GM21529 (cell line): ENCODE measurements at regions not wholly inside any gene's neighbourhood (a gene's known extent, or its start where the extent isn't known, plus 50 kb on each side); places are given as distances from the start of the nearest gene placed in this dataset.
A peak's percentile ranks its signal among the peaks of the same experiment; 100 is the strongest.
"Not testable (repeated sequence)": the region's sequence is repeated elsewhere in the genome, so short reads cannot be mapped to it uniquely, and the experiment has no call there.

Source experiments
- ATAC-seq: cut with Tn5 transposase; IDR thresholded peaks from one replicate; pipeline ENCODE4 v1.9.1; 2021; ENCODE audit not compliant: unreplicated experiment

DNA sequence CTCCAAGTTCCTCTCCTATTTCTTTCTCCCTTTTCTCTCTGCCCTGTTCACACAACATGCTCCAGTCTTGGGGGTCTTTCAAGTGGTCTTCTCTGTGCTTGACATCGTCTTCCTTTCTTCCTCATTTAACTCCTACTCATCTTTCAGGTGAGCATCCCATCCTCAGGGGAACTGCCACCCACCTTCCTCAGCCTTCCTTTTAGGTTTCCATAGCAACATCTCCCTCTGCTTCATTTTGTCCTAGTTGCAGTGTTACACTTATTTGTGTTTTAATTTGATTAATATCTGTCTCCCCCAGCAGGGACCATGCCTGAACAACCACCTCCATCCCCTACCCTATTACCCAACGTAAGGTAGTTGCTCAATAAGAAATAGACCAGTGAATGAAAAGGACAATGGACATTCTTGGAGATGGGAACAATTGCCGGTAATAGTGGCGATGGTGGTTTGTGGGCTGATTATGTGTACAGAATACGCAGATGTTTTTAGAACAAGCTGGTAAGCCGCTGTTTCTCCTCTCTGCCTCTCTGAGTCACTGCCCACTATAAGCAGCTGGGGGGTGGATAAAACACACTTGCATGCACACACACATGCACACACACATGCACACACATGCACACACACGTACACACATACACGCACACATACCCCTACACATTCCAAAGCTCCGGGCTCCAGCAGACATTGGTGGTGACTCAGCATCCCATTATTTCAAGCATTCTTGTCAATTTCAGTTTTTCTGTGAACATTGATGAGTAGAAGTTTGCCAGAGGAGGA, 251.6 kb downstream of the GATA3 start:
- no peak for ATAC-seq

DNA sequence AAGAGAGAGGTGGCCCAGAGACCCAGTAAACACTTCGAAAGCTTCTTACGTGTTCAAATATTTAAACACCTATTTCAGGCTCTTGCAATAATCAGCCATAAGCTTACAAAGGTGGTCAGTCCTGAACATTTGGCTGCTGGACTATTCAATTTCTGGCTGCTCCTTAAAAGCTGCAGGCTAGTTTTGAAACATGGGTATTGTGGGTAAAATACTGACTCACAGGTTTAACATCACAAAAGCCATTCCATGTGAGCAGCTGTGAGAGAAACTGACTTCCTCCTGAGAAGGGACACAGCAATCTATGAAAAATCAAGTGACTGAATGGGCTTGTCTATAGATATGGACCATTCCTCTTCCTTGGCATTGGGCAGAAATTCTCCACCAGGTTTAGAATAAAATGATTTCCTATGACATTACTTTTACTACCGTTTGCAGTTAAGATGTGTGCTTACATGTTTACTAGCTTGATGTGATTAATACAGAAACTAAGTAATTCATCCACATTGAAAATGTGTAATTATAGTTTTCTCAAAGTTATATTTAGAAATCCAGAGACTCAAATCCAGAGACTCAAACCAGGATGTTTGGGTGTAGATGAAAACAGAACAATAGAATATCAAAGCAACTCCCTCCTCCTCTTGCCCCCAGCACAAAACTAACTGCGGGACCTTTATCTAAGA, 252.3 kb downstream of the GATA3 start:
- no peak for ATAC-seq

GRCh38 chr10:8310930-8311329, 256.4 kb downstream of the GATA3 start:
- no peak for ATAC-seq

- no peak for ATAC-seq
These were observed 257.1 kb downstream of the GATA3 start for GRCh38 chr10:8311526-8312070.

DNA sequence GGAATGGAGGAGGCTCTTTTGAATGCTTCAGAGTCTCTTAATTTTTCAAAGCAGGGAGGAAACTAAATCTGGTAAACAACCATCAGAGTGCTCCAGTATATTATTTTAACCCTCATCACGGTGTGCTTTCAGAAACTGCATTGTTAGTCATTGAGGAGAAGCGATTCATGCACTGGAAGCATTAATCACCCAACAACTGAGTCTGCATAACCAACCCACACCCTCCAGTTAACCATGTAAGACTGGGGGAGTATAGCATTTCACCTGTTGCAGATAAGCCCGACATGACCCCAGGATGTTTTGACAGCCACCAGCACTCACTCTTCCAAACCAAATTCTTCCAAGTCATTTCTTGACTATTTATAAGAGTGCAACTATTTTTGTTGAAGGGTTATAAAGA, 257.6 kb downstream of the GATA3 start:
- ATAC-seq = no peak

- no peak for ATAC-seq
These were observed 258.3 kb downstream of the GATA3 start for GRCh38 chr10:8312781-8313180.

DNA sequence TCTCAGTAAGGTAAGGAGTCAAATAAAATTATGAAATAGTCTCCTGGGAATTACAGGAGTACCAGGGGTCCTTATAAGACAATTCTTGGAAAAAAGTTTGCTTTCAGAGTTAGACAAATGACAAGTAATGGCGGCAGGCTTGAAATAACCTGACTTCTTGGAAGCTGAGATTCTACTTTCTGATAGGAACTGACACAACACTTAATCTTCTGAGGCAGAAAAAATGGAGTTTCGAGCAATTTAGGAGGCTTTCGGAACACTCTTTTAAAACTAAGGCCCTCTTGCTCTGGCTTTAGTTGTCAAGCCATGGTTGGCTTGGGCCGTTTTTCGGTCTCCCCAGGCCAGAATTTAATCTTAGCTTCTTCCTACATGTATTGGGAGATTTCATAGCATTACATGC, 260.0 kb downstream of the GATA3 start:
- ATAC-seq = no peak

DNA sequence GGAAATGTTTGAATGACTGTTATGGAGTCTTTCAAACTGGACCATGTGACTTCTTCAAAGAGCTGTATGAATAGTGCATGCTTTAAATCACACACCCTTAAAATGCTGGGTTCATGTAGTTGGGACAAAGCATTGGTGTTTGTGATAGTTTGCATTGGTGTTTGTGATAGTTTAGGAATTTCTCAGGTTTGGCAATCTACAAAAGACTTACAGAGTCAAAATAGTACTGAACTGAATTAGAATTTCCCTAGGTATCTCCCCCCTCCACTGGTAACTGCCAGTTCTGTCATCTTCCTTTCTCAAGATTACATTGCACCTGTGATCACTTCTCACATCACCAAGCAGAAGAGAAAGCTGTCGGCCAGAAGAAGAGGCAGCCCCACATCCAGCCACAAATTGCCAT, 261.1 kb downstream of the GATA3 start:
- ATAC-seq = no peak

GRCh38 chr10:8316284-8316683, 261.8 kb downstream of the GATA3 start:
- no peak for ATAC-seq

DNA sequence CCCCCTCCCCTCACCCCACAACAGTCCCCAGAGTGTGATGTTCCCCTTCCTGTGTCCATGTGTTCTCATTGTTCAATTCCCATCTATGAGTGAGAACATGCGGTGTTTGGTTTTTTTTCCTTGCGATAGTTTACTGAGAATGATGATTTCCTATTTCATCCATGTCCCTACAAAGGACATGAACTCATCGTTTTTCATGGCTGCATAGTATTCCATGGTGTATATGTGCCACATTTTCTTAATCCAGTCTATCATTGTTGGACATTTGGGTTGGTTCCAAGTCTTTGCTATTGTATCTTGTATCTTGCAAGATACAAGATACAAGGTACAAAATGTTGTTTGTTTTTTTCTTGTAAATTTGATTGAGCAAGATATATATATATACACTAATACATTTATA, 263.9 kb downstream of the GATA3 start:
- ATAC-seq = not testable (repeated sequence)

DNA sequence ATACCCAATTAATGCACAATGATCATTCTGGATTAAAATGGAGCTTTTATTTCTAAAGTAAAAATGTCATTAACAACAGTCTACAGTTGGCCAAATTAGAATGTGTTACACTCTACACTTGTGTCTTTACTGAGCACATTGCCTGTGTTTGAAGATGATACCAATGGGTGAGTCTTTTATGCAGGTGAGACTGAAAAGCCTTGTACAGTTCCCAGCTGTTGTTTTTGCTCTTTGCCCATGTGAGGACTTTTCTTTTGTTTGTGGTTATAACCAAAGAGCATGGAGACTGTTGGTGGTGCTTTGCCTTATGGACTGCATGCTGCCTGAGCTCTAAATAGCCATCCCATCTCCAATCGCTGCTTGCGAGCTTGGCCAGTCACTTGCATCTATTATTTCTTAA, 264.5 kb downstream of the GATA3 start:
- ATAC-seq = no peak

DNA sequence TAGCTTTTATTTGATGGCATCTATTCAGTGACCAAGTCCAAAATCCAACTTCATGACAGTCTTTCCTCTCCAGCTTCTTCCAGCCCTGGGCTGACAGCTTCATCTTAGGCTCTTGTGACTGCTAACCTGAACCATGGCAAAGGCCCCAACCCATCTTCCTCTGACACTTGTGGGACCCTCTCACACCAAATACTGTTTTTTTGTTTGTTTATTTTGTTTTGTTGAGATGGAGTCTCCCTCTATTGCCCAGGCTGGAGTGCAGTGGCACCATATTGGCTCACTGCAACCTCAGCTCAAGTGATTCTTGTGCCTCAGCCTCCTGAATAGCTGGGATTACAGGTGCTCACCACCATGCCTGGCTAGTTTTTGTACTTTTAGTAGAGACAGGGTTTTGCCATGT, 265.2 kb downstream of the GATA3 start:
- ATAC-seq = no peak

DNA sequence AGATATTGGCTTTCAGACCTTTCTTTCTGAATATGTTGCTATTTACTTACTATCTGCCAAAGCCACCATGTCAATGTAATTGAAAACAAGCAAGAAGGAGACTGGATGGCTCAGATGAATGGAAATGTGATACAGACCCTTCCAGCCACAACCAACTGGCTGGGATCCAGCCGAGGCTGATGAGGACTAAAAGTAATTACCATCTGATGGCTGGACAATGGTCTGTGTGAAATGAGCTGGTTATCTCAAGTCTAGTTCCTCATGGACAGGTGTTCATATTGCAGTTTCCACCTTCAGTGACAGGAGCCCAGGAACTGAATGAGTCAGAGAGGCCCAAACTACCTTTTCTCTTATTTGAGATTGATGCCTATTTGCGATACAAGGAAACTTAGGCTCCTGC, 267.5 kb downstream of the GATA3 start:
- no peak for ATAC-seq

DNA sequence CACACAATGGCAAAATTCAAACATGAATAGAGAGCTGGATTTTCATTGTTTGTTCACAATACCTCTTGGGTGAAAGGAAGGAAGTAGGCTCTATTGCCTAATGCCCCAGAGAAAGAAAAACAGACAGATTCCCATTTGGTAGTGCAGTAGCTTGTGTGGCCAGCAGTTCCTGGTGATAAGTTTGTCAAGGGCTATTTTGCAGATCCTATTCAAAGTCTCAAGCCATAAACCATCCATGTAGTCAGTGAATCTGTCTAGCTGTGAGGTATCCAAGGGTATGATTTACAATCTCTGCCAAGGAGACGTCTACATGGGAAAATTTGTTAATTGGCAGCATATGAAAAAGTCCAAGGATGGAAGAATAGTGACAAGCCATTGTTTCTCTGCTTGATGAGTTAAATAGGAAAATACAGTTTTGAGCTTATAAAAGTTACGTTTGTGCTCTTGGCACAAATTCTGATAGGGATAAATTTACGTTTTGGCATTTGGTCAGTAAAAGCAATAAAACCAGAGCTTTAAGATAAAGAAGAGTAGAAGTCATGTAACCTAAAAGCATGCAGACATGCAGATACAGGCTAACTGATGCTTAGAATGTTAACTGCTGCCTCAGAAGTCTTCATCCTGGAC, 269.1 kb downstream of the GATA3 start:
- ATAC-seq = no peak

GRCh38 chr10:8325024-8325980, 270.8 kb downstream of the GATA3 start:
- no peak for ATAC-seq

DNA sequence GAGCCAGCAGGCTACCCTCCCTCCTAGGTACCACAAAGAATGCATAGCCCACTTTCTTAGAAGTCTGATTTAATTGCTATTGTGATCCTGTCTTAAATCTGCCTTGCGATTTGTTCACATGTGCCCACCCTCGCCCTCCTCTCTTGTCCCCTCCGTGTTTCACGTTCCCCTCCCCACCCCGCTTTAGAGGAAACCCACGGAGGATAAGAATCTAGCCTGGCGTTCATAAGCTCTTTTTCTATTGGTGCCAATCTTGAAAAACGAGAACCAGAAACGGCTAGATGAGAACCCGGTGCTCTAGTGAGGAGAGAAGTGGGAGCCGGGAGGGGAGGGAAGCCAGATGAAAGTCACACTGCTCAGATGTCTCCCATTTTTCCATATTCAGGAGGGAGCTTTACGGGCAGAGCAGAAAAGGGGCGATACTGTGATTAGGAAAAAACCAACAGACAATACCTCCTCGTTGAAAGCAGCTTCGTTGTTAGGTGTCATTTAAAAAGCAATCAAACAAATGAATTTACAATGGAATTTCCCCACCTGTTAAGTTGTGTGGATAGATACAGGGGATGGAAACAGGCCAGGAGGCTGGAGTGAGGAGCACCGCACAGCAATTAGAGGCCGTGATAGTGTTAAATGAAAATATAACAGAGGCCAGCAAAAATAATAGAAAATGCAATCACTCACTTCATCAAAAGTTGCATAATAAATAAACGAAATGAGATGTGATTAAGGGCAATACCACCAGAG, 272.1 kb downstream of the GATA3 start:
- no peak for ATAC-seq

- ATAC-seq = no peak
These were observed 272.6 kb downstream of the GATA3 start for GRCh38 chr10:8327140-8327423.

DNA sequence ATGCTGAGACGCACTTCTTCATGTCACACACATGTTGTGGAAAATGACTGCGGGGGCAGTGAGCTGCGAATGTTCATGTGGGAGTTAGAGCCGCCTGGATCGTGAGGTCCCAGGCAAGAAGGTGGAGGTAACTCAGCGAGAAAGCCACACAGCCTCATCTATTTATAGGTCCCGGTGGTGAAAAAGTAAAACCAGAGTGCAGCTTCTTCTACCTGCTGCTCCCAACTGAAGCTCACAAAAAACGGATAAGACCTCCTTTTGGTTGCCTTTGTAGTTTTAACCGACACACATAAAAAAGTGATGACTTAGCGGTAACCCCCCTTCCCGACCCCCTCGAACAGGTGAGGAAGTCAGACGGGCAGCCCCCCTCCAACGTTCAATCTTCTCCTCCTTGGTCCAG, 276.9 kb downstream of the GATA3 start:
- no peak for ATAC-seq

DNA sequence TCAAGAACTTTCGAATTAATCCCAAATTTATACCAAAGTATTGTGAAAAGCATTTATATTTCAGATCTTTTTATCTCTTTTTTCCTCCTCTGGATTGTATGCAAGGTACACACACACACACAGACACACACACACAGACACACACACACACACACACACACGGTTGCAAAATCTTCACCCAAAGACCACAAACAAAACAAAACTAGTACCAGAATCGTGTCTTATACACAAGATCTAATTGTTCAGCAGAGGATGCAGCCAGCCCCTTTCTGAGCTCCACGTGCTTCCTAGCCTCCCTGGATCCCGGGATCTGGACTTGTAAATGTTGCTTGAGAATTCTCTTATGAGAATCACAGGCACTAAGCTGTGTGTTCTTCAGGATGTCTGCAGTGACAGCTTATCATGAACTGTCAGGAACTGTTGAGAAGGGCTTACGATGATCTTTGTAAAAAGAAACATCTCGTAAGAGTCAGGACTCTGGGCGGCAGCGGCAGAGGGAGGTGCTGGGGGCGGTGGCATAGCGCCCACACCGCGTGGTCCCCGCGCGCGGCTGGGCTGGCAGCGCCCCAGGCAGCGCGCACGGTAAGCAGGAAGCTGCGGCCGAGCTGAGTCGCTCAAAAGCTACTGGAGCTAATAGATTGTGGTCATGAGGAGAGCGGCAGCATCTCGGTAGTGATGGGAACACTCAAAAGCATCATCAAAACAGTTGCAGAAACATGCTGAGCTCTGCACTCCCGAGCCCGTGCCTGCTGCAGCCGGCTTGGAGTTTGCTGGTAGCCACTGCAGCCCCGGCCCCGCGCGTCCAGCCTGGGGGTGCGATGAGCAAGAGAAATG, 277.6 kb downstream of the GATA3 start:
- peak; percentile 90 for ATAC-seq

DNA sequence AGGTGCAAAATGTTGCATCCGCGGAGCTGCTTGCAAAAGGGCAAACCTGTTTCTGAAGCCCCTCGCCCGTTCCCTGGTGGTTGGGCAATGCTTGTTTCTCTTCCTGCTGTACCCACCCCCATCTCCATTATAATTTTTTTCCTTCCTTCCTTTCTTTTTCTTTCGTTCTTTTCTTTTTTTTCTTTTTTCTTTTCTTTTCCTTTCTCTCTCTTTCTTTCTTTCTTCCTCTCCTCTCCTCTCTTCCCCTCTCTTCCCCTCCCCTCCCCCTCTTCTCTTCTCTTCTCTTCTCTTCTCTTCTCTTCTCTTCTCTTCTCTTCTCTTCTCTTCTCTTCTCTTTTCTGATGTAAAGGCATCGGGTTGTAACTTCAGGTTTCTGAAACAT, 278.2 kb downstream of the GATA3 start:
- no peak for ATAC-seq
